IMR-90 (cell line): ENCODE measurements at regions not wholly inside any gene's neighbourhood (a gene's known extent, or its start where the extent isn't known, plus 50 kb on each side); places are given as distances from the start of the nearest gene placed in this dataset.

Source experiments
- ATAC-seq: fragments of 200-7000 bp; cut with Tn5 transposase; 2 replicates; pipeline ENCODE4 v1.9.1; 2020; ENCODE audit warnings: low read depth, mild to moderate bottlenecking, moderate library complexity
- BruUV-seq: library from RNA; stranded (reverse); fragments of 400-500 nt; replicated peaks from 2 replicates; lab custom pipeline; 2021; lab: Mats Ljungman, UMichigan
- CTCF ChIA-PET: fragments of 300-600 bp; formaldehyde crosslinking; extraction: SDS; loops from one replicate; lab custom pipeline; 2021; ENCODE audit warnings: antibody characterized with exemption; lab: Yijun Ruan, JAX
- POLR2A ChIA-PET: fragments of 300-600 bp; sonication (Branson Sonifier 250); formaldehyde crosslinking; loops from one replicate; lab custom pipeline; 2022; ENCODE audit warnings: antibody characterized with exemption; ENCODE audit not compliant: unreplicated experiment; lab: Charles Lee
- DNase-seq: peaks from one replicate; pipeline ENCODE4 v3.0.0; 2013
- H2AFZ ChIP-seq: replicated peaks from 2 replicates; pipeline ENCODE3; 2013; ENCODE audit warnings: low read length, mild to moderate bottlenecking; ENCODE audit not compliant: poor library complexity
- H2AK5ac ChIP-seq: 2 replicates; pipeline ENCODE4 v1.6.1; 2013; ENCODE audit warnings: low read depth, low read length, inconsistent platforms
- H2AK9ac ChIP-seq: replicated peaks from 2 replicates; pipeline ENCODE3; 2013; ENCODE audit warnings: mild to moderate bottlenecking, low read depth, low read length, moderate library complexity; ENCODE audit not compliant: poor library complexity
- H2BK120ac ChIP-seq: 2 replicates; pipeline ENCODE4 v1.6.1; 2013; ENCODE audit warnings: low read depth, low read length, inconsistent platforms
- H2BK15ac ChIP-seq: 3 replicates; pipeline ENCODE4 v1.6.1; 2013; ENCODE audit warnings: low read depth, low read length, inconsistent platforms
- H2BK20ac ChIP-seq: 2 replicates; pipeline ENCODE4 v1.6.1; 2013; ENCODE audit warnings: low read depth, mild to moderate bottlenecking, inconsistent platforms, low read length, moderate library complexity
- H2BK5ac ChIP-seq: 2 replicates; pipeline ENCODE4 v1.6.1; 2013; ENCODE audit warnings: mild to moderate bottlenecking, low read depth, low read length, inconsistent platforms; ENCODE audit not compliant: poor library complexity, severe bottlenecking
- H3K14ac ChIP-seq: replicated peaks from 2 replicates; pipeline ENCODE4 v1.6.1; 2013; ENCODE audit warnings: low read depth, low read length, inconsistent platforms
- H3K18ac ChIP-seq: 2 replicates; pipeline ENCODE4 v1.6.1; 2013; ENCODE audit warnings: low read depth, low read length, control low read depth
- H3K23ac ChIP-seq: 2 replicates; pipeline ENCODE4 v1.6.1; 2013; ENCODE audit warnings: low read depth, low read length, inconsistent platforms
- H3K27ac ChIP-seq: 2 replicates; pipeline ENCODE4 v1.5.1; 2013; ENCODE audit warnings: mild to moderate bottlenecking, control low read depth, low read length; ENCODE audit not compliant: insufficient read depth
- H3K27me3 ChIP-seq: 2 replicates; pipeline ENCODE4 v1.6.1; 2013; ENCODE audit warnings: low read length; ENCODE audit not compliant: control insufficient read depth, insufficient read depth
- H3K36me3 ChIP-seq: 2 replicates; pipeline ENCODE4 v1.6.1; 2013; ENCODE audit warnings: low read length, mixed read lengths; ENCODE audit not compliant: control insufficient read depth, insufficient read depth
- H3K4ac ChIP-seq: 2 replicates; pipeline ENCODE4 v1.6.1; 2013; ENCODE audit warnings: low read depth, low read length, inconsistent platforms
- H3K4me1 ChIP-seq: 2 replicates; pipeline ENCODE4 v1.6.1; 2013; ENCODE audit warnings: low read length, mixed read lengths; ENCODE audit not compliant: control insufficient read depth, insufficient read depth
- H3K4me2 ChIP-seq: 2 replicates; pipeline ENCODE4 v1.6.1; 2013; ENCODE audit warnings: low read depth, mild to moderate bottlenecking, control low read depth, low read length, moderate library complexity
- H3K4me3 ChIP-seq: 2 replicates; pipeline ENCODE4 v1.5.1; 2013; ENCODE audit warnings: low read depth, mild to moderate bottlenecking, control low read depth, low read length, moderate library complexity; ENCODE audit not compliant: insufficient read depth
- H3K56ac ChIP-seq: 2 replicates; pipeline ENCODE4 v1.6.1; 2013; ENCODE audit warnings: low read length, inconsistent platforms; ENCODE audit not compliant: insufficient read depth; ENCODE audit errors: extremely low read depth
- H3K79me1 ChIP-seq, 2 experiments: 2 replicates each; pipeline ENCODE4 v1.6.1; 2013; ENCODE audit warnings: low read length in 2 of 2, inconsistent platforms in 1 of 2, low read depth in 1 of 2
- H3K9ac ChIP-seq: 2 replicates; pipeline ENCODE4 v1.6.1; 2013; ENCODE audit warnings: low read depth, low read length, control low read depth
- H3K9me1 ChIP-seq: 2 replicates; pipeline ENCODE4 v1.6.1; 2013; ENCODE audit warnings: low read length, inconsistent platforms; ENCODE audit not compliant: insufficient read depth
- H3K9me3 ChIP-seq: 2 replicates; pipeline ENCODE4 v1.6.1; 2013; ENCODE audit warnings: low read length; ENCODE audit not compliant: control insufficient read depth, insufficient read depth
- H4K20me1 ChIP-seq: 2 replicates; pipeline ENCODE4 v1.6.1; 2013; ENCODE audit warnings: low read length, inconsistent platforms; ENCODE audit not compliant: insufficient read depth
- H4K5ac ChIP-seq: 2 replicates; pipeline ENCODE4 v1.6.1; 2013; ENCODE audit warnings: mild to moderate bottlenecking, low read depth, low read length, control low read depth
- H4K8ac ChIP-seq, 2 experiments: 2 replicates each; pipeline ENCODE4 v1.6.1; 2013; ENCODE audit warnings: low read depth in 2 of 2, low read length in 2 of 2, control low read depth in 1 of 2, inconsistent platforms in 1 of 2
- H4K91ac ChIP-seq: 2 replicates; pipeline ENCODE4 v1.6.1; 2013; ENCODE audit warnings: low read depth, low read length, inconsistent platforms; ENCODE audit not compliant: insufficient read depth
- FOS ChIP-seq: fragments of 150-350 bp; IDR thresholded peaks from 2 replicates; pipeline ENCODE4 v1.6.1; 2016; ENCODE audit warnings: low read depth, low read length
- MXI1 ChIP-seq: IDR thresholded peaks from 2 replicates; pipeline ENCODE4 v1.6.1; 2012; ENCODE audit warnings: low read depth, mild to moderate bottlenecking, low read length, moderate library complexity, borderline replicate concordance
- POLR2A ChIP-seq: IDR thresholded peaks from 2 replicates; pipeline ENCODE4 v1.6.1; 2012; ENCODE audit warnings: mild to moderate bottlenecking, low read depth, low read length
- WGBS, 2 experiments: methylation state at CpG; one replicate each; pipeline versions ENCODE4 v1.1.5 to v1.1.7; 2013; ENCODE audit warnings: missing lambda C conversion rate in 2 of 2; ENCODE audit not compliant: insufficient read length in 1 of 2; ENCODE audit errors: extremely low coverage in 2 of 2; 5-methylcytosine and 5-hydroxymethylcytosine counted together
- dilution Hi-C: fragments of 300-500 bp; cut with HindIII; formaldehyde crosslinking; loops from one replicate; pipeline ENCODE4 v1.14.3; 2018; ENCODE audit warnings: low sequenced_read_pairs; ENCODE audit not compliant: unreplicated experiment
- in situ Hi-C: fragments of 300-500 bp; cut with MboI; formaldehyde crosslinking; loops from 3 replicates; pipeline ENCODE4 v1.14.3; 2019; ENCODE audit warnings: low sequenced_read_pairs, inconsistent platforms, mixed read lengths
- intact Hi-C: fragments of 100-400 bp; cut with micrococcal nuclease; formaldehyde crosslinking; loops from 2 replicates; pipeline ENCODE4 v1.10.0; 2022

GRCh38 chr6:63394656-63395308 lies 75.0 kb upstream of the LGSN start:
- H3K23ac ChIP-seq: no peak overlapping the region
- CTCF ChIA-PET: no interaction called here
- no peaks in the 10 kb centered on the region for H3K4me1 ChIP-seq
- H3K36me3 ChIP-seq: no peaks in the 10 kb centered on the region
- H3K4me2 ChIP-seq: no peak overlapping the region
- DNase-seq (no peak), ATAC-seq (no peak)
- 69% methylated on average over 5 of the region's 11 CpGs; no CpG with 5 or more reads in 1 of the 2 experiments for WGBS, 2 experiments
- H2AK5ac ChIP-seq: no peak overlapping the region
- no peak overlapping the region for H3K14ac ChIP-seq
- H4K8ac ChIP-seq: no peak overlapping the region
- no peaks in the 10 kb centered on the region for H4K20me1 ChIP-seq
- H3K18ac ChIP-seq: no peak overlapping the region
- H2BK15ac ChIP-seq: no peak overlapping the region
- H2BK120ac ChIP-seq: no peak overlapping the region
- no peak overlapping the region for H2AK9ac ChIP-seq
- POLR2A ChIA-PET: no interaction called here
- no peak overlapping the region for H3K56ac ChIP-seq
- H3K27ac ChIP-seq: no peak overlapping the region
- no peak overlapping the region for H2BK5ac ChIP-seq
- H2BK20ac ChIP-seq: no peak overlapping the region
- no peak overlapping the region for H3K4ac ChIP-seq
- no peak for TF ChIP-seq FOS
- no peak for TF ChIP-seq POLR2A
- TF ChIP-seq MXI1: no peak
- no peak overlapping the region for H3K4me3 ChIP-seq
- H2AFZ ChIP-seq: no peak overlapping the region
- dilution Hi-C loops: no loop called here
- H3K27me3 ChIP-seq: no peaks in the 10 kb centered on the region
- H4K91ac ChIP-seq: no peak overlapping the region
- intact Hi-C loops: no loop called here
- no TSS peak for BruUV-seq
- H3K9me1 ChIP-seq: no peaks in the 10 kb centered on the region
- no peak overlapping the region for H3K9ac ChIP-seq
- no peaks in the 10 kb centered on the region for H3K9me3 ChIP-seq
- in situ Hi-C loops: no loop called here
- H4K5ac ChIP-seq: no peak overlapping the region
- H3K79me1 ChIP-seq: no peaks in the 10 kb centered on the region
